HG02981 (cell line): ENCODE measurements at regions not wholly inside any gene's neighbourhood (a gene's known extent, or its start where the extent isn't known, plus 50 kb on each side); places are given as distances from the start of the nearest gene placed in this dataset.

Experiments used
- ATAC-seq: cut with Tn5 transposase; IDR thresholded peaks from one replicate; pipeline ENCODE4 v1.9.1; 2021; ENCODE audit warnings: mild to moderate bottlenecking, moderate library complexity; ENCODE audit not compliant: unreplicated experiment

- ATAC-seq = no peak
These were observed 110.2 kb upstream of the RPS6KA2 start for GRCh38 chr6:166737261-166737660.

- ATAC-seq = no peak
These were observed 109.6 kb upstream of the RPS6KA2 start for GRCh38 chr6:166736634-166737033.

GRCh38 chr6:166733900-166734299 is 106.8 kb upstream of the RPS6KA2 start:
- ATAC-seq = no peak

- no peak for ATAC-seq
These were observed 102.6 kb upstream of the RPS6KA2 start for GRCh38 chr6:166729658-166730057.

GRCh38 chr6:166728884-166729530 is 102.0 kb upstream of the RPS6KA2 start:
- no peak for ATAC-seq

- ATAC-seq = no peak
These were observed 99.2 kb upstream of the RPS6KA2 start for GRCh38 chr6:166726201-166726600.

GRCh38 chr6:166725571-166725970 is 98.5 kb upstream of the RPS6KA2 start:
- no peak for ATAC-seq

GRCh38 chr6:166724576-166724975 is 97.5 kb upstream of the RPS6KA2 start:
- ATAC-seq = no peak

GRCh38 chr6:166722785-166723184 is 95.7 kb upstream of the RPS6KA2 start:
- ATAC-seq = no peak

GRCh38 chr6:166721576-166721975 is 94.5 kb upstream of the RPS6KA2 start:
- ATAC-seq = no peak

- no peak for ATAC-seq
These were observed 93.8 kb upstream of the RPS6KA2 start for GRCh38 chr6:166720856-166721255.

GRCh38 chr6:166719019-166719418 is 92.0 kb upstream of the RPS6KA2 start:
- no peak for ATAC-seq

- no peak for ATAC-seq
These were observed 91.5 kb upstream of the RPS6KA2 start for GRCh38 chr6:166718516-166718915.

- no peak for ATAC-seq
These were observed 90.0 kb upstream of the RPS6KA2 start for GRCh38 chr6:166716910-166717617.

GRCh38 chr6:166715992-166716391 is 88.9 kb upstream of the RPS6KA2 start:
- ATAC-seq = no peak

- ATAC-seq = no peak
These were observed 88.0 kb upstream of the RPS6KA2 start for GRCh38 chr6:166715065-166715464.

GRCh38 chr6:166714581-166714980 is 87.5 kb upstream of the RPS6KA2 start:
- no peak for ATAC-seq

GRCh38 chr6:166714187-166714510 is 87.1 kb upstream of the RPS6KA2 start:
- ATAC-seq = no peak

GRCh38 chr6:166713434-166714186 is 86.6 kb upstream of the RPS6KA2 start:
- no peak for ATAC-seq

- ATAC-seq = no peak
These were observed 85.5 kb upstream of the RPS6KA2 start for GRCh38 chr6:166712286-166713228.

- no peak for ATAC-seq
These were observed 83.0 kb upstream of the RPS6KA2 start for GRCh38 chr6:166710084-166710483.
